Aorta (tissue), 5 donors: ENCODE measurements at regions not wholly inside any gene's neighbourhood (a gene's known extent, or its start where the extent isn't known, plus 50 kb on each side); places are given as distances from the start of the nearest gene placed in this dataset.
"Not testable (repeated sequence)": the region's sequence is repeated elsewhere in the genome, so short reads cannot be mapped to it uniquely, and the experiment has no call there.

ENCODE experiments used
- ATAC-seq: fragments of 200-7000 bp; cut with Tn5 transposase; one replicate; pipeline ENCODE4 v1.9.1; 2022; ENCODE audit warnings: moderate library complexity; ENCODE audit not compliant: low FRiP score
- DNase-seq, 2 donors: peaks; one replicate each; pipeline ENCODE4 v3.0.0-alpha.2; 2020
- H3K27ac ChIP-seq, 2 donors: one replicate each; pipeline ENCODE4 v1.5.1; 2013; ENCODE audit warnings: low read length in 2 of 2, mild to moderate bottlenecking in 2 of 2, moderate library complexity in 2 of 2, control low read depth in 1 of 2, inconsistent platforms in 1 of 2, low read depth in 1 of 2
- H3K27me3 ChIP-seq, 2 donors: one replicate each; pipeline ENCODE4 v1.6.1; 2013; ENCODE audit warnings: control low read depth in 1 of 2, low read length in 1 of 2, mild to moderate bottlenecking in 1 of 2, moderate library complexity in 1 of 2; ENCODE audit not compliant: insufficient read depth in 2 of 2, control insufficient read depth in 1 of 2
- H3K36me3 ChIP-seq, 2 donors: one replicate each; pipeline ENCODE4 v1.6.1; 2013; ENCODE audit warnings: control low read depth in 1 of 2, low read length in 1 of 2, mild to moderate bottlenecking in 1 of 2; ENCODE audit not compliant: insufficient read depth in 2 of 2, control insufficient read depth in 1 of 2
- H3K4me1 ChIP-seq, 2 donors: one replicate each; pipeline ENCODE4 v1.6.1; 2013; ENCODE audit warnings: low read length in 2 of 2, control low read depth in 1 of 2, mild to moderate bottlenecking in 1 of 2, moderate library complexity in 1 of 2; ENCODE audit not compliant: insufficient read depth in 2 of 2, control insufficient read depth in 1 of 2
- H3K4me3 ChIP-seq, 2 donors: one replicate each; pipeline ENCODE4 v1.5.1; 2013; ENCODE audit warnings: low read length in 2 of 2, control low read depth in 1 of 2, mild to moderate bottlenecking in 1 of 2
- H3K9me3 ChIP-seq: one replicate; pipeline ENCODE4 v1.6.1; 2013; ENCODE audit warnings: mild to moderate bottlenecking, low read length; ENCODE audit not compliant: control insufficient read depth
- WGBS, 2 donors: extraction: QIAGEN DNeasy Blood & Tissue Kit; methylation state at CpG; one replicate each; pipeline ENCODE4 v1.1.7; 2013; 5-methylcytosine and 5-hydroxymethylcytosine counted together
- intact Hi-C, 2 donors: fragments of 100-400 bp; cut with DNase I; formaldehyde crosslinking; loops; one replicate each; pipeline versions ENCODE4 v1.14.2 to v1.15.0; 2022
- donor health status: healthy with polysubstance abuse.
- donor health status: Bipolar disorder and iron deficiency.
- donor health status: DM: no; HTN: no; CAD: no.
- donor health status: DM: no; HTN: no; CAD: no.
- donor health status: DM: yes; HTN: yes; CAD: no.

DNA sequence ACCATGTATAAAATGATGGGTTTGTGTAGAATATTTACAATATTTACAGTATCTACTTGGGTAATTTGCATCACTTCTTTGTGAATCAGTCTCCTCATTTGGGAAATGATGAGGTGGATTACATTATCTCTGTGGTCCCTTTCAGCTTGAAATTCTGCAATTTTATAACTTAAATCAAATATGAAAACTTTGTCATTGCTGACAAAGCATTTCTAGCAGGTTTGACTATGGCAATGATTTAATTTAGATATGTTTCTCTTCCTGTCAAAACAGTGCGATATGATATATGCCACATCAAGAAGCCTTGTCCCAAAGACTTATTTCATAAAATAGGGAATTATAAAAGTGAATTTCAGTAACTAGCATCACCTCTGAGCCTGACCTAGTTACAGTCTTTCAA is 315.8 kb upstream of the MEIS2 start:
- Histone ChIP-seq H3K4me1 (no peaks in the 10 kb centered on the region), H3K27me3 (peaks cover 0 to 1% of the 10 kb centered on the region in 2 donors), H3K36me3 (no peaks in the 10 kb centered on the region), H3K27ac (no peak overlapping the region), H3K4me3 (no peak overlapping the region), H3K9me3 (peaks cover 2% of the 10 kb centered on the region)
- WGBS, 2 donors, result 91 to 92% methylated on average over 1 of the region's 1 CpG
- DNase-seq (no peak), ATAC-seq (no peak)
- intact Hi-C loops, result no loop called here

DNA sequence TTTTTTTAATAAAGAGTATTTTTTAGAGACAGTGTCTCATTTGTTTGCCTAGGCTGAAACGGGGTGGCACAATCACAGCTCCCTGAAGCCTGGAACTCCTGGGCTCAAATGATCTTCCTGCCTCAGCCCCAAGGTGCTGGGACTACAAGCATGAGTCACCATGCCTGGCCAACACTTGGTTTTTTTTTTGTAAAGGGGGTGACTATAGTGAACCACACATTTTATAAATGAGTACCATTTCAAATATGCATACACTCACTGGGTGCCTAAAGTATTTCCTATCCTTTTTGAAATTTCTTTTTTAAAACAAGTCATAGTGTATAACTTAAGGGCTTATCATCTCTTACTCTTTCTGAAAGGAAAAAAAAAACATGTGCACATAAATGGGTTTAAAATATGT is 325.2 kb upstream of the MEIS2 start:
- Histone ChIP-seq H3K27me3 (no peaks in the 10 kb centered on the region), H3K27ac (no peak overlapping the region), H3K4me1 (no peaks in the 10 kb centered on the region), H3K4me3 (no peak overlapping the region), H3K36me3 (no peaks in the 10 kb centered on the region), H3K9me3 (no peaks in the 10 kb centered on the region)
- intact Hi-C loops, result no loop called here
- ATAC-seq (no peak), DNase-seq (no peak)
- WGBS, 2 donors, result 46 to 55% methylated on average over 1 of the region's 1 CpG

DNA sequence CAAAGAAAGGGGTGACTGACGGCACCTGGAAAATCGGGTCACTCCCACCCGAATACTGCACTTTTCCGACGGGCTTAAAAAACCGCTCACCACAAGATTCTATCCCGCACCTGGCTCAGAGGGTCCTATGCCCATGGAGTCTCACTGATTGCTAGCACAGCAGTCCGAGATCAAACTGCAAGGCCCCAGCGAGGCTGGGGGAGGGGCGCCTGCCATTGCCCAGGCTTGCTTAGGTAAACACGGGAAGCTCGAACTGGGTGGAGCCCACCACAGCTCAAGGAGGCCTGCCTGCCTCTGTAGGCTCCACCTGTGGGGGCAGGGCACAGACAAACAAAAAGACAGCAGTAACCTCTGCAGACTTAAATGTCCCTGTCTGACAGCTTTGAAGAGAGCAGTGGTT is 327.0 kb upstream of the MEIS2 start:
- H3K36me3 ChIP-seq, H3K27ac ChIP-seq, intact Hi-C loops, DNase-seq, H3K27me3 ChIP-seq, H3K4me1 ChIP-seq, ATAC-seq, H3K4me3 ChIP-seq, H3K9me3 ChIP-seq: not testable (repeated sequence)
- 80 to 83% methylated on average over 9 to 12 of the region's 12 CpGs for WGBS, 2 donors

DNA sequence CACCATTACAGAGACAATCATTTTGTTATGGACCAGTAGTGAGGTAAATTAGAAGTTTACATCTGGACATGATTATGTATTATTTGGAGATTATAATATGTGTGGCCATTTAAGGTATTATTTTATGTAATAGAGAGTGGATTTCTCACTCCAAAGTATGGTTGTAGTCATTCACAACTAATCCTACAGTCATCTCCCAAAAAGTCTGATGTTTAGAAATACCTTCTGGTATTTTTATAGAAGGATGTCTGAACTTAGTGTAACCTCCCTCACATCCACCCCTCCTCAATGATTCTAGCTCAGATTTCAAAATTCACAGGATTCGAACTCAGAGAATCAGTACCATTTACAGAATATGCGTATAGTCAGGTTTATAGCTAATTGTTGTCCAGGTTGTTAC is 346.6 kb upstream of the MEIS2 start:
- H3K4me3 ChIP-seq, result no peak overlapping the region
- H3K36me3 ChIP-seq, result no peaks in the 10 kb centered on the region
- no peaks in the 10 kb centered on the region for H3K27me3 ChIP-seq
- H3K9me3 ChIP-seq, result no peaks in the 10 kb centered on the region
- no peak overlapping the region for H3K27ac ChIP-seq
- H3K4me1 ChIP-seq, result no peaks in the 10 kb centered on the region
- 92 to 96% methylated on average over 2 of the region's 2 CpGs for WGBS, 2 donors
- DNase-seq (no peak), ATAC-seq (no peak)
- intact Hi-C loops, result no loop called here

DNA sequence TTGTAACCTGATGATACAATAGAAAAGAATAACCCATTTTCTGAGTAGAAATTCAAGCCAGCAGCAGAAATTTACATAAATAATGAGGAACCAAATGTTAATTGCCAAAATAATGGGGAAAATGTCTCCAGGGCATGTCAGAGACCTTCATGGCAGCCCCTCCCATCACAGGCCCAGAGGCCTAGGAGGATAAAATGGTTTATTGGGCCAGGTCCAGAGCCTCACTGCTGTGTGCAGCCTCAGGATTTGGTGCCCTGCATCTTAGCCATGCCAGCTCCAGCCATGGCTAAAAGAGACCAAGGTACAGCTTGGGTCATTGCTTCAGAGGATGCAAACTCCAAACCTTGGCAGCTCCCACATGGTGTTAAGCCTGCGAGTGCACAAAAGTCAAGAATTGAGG is 352.1 kb upstream of the MEIS2 start:
- H3K9me3 ChIP-seq, result peaks cover 2% of the 10 kb centered on the region
- intact Hi-C loops, result no loop called here
- no peak overlapping the region for H3K27ac ChIP-seq
- no peak for ATAC-seq
- no peak overlapping the region for H3K4me3 ChIP-seq
- no peak for DNase-seq
- H3K4me1 ChIP-seq, result no peaks in the 10 kb centered on the region
- no peaks in the 10 kb centered on the region for H3K36me3 ChIP-seq
- no peaks in the 10 kb centered on the region for H3K27me3 ChIP-seq
- WGBS, 2 donors, result 93 to 96% methylated on average over 1 of the region's 1 CpG

DNA sequence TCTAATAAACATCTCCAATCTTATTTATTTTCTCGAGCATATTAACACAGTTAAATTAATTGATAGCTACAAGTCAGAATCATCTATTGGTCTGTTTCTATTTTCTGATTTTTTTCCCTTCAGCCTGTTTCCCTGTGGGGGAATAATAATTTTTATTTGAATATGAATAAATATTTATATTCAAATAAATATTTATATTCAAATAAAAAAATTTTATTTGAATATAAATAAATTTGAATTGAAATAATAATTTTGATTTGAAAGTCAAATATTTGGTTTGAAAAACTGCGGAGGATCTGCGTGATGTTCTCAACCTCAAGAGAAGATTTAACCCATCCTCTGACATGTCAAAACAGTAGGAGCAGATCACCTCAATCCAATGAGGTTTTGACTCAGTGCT is 380.1 kb upstream of the MEIS2 start:
- no peak overlapping the region for H3K4me3 ChIP-seq
- intact Hi-C loops, result no loop called here

DNA sequence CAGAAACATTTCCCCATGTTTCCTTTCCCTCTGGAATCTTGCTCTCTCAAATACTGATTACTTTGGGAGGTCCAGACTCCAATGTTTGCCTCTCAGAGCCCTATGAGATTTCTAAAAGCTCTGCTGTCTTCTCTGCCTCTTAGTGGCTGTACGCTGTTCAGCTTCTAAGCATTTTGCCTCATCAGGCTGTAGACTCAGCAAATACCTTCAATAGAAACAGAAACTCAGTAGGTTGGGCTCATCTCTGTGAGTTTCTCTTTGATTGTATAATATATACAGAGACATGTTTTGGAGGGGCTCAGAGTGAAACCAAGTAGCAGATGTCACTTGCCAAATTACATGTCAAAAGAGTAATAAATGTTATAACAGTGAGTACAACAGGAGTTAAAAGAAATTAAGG is 380.8 kb upstream of the MEIS2 start:
- ATAC-seq (no peak), DNase-seq (no peak)
- H3K27me3 ChIP-seq, result no peaks in the 10 kb centered on the region
- no peaks in the 10 kb centered on the region for H3K9me3 ChIP-seq
- intact Hi-C loops, result no loop called here
- H3K27ac ChIP-seq, result no peak overlapping the region
- H3K4me3 ChIP-seq, result no peak overlapping the region
- no peaks in the 10 kb centered on the region for H3K4me1 ChIP-seq
- 71 to 78% methylated on average over 1 of the region's 1 CpG for WGBS, 2 donors
- H3K36me3 ChIP-seq, result no peaks in the 10 kb centered on the region

More for the DNA sequence above, 380.1 kb upstream of the MEIS2 start:
- ATAC-seq (no peak), DNase-seq (no peak)
- no peaks in the 10 kb centered on the region for H3K36me3 ChIP-seq
- H3K27me3 ChIP-seq, result no peaks in the 10 kb centered on the region
- 52 to 58% methylated on average over 3 of the region's 3 CpGs for WGBS, 2 donors
- no peaks in the 10 kb centered on the region for H3K4me1 ChIP-seq
- H3K9me3 ChIP-seq, result no peaks in the 10 kb centered on the region
- H3K27ac ChIP-seq, result no peak overlapping the region

DNA sequence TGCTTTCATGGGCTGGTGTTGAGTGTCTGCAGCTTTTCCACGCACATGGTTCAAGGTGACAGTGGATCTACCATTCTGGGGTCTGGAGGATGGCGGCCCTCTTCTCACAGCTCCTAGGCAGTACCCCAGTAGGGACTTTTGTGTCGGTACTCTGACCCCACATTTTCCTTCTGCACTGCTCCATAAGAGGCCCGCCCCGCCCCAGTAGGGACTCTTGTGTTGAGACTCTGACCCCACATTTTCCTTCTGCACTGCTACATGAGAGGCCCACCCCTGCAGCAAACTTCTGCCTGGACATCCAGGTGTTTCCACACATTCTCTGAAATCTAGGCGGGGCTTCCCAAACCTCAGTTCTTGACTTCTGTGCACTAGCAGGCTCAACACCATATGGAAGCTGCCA is 383.4 kb upstream of the MEIS2 start:
- Histone ChIP-seq H3K4me3 (no peak overlapping the region), H3K27me3 (no peaks in the 10 kb centered on the region), H3K36me3 (no peaks in the 10 kb centered on the region), H3K9me3 (no peaks in the 10 kb centered on the region), H3K4me1 (no peaks in the 10 kb centered on the region), H3K27ac (no peak overlapping the region)
- WGBS, 2 donors, result 89 to 91% methylated on average over 6 of the region's 6 CpGs
- DNase-seq (no peak), ATAC-seq (no peak)
- intact Hi-C loops, result no loop called here

DNA sequence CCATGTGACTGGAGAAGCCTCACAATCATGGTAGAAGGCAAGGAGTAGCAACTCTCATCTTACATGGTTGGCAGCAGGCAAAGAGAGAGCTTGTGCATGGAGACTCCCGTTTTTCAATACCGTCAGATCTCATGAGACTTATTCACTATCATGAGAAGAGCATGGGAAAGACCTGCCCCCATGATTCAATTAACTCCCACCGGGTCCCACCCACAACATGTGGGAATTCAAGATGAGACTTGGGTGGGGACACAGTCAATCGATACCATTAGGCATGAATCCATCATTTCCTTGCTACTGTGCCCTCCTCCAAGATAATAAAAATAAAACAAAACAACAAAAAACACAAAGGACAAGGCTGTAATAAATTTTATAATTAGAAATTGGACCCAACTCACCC is 384.7 kb upstream of the MEIS2 start:
- no peak overlapping the region for H3K4me3 ChIP-seq
- H3K27me3 ChIP-seq, result no peaks in the 10 kb centered on the region
- H3K9me3 ChIP-seq, result no peaks in the 10 kb centered on the region
- H3K27ac ChIP-seq, result no peak overlapping the region
- intact Hi-C loops, result no loop called here
- 83 to 89% methylated on average over 4 of the region's 4 CpGs for WGBS, 2 donors
- no peak for ATAC-seq
- no peaks in the 10 kb centered on the region for H3K36me3 ChIP-seq
- H3K4me1 ChIP-seq, result no peaks in the 10 kb centered on the region
- DNase-seq, result no peak
